Suprapubic skin (tissue), 4 donors: ENCODE measurements at regions not wholly inside any gene's neighbourhood (a gene's known extent, or its start where the extent isn't known, plus 50 kb on each side); places are given as distances from the start of the nearest gene placed in this dataset.

Source experiments
- CTCF ChIP-seq, 2 donors: fragments of 200-600 bp in 1 of 2; fragments of 450-650 bp in 1 of 2; sonication (generic) in 1 of 2; IDR thresholded peaks; one replicate each; pipeline ENCODE4 v1.5.1; 2016 to 2019; ENCODE audit warnings: antibody characterized with exemption in 2 of 2, mild to moderate bottlenecking in 1 of 2, moderate library complexity in 1 of 2
- EP300 ChIP-seq: sonication (generic); formaldehyde crosslinking; IDR thresholded peaks from one replicate; pipeline ENCODE4 v1.6.1; 2017; ENCODE audit warnings: antibody characterized with exemption
- POLR2A ChIP-seq, 2 donors: fragments of 450-650 bp; IDR thresholded peaks; one replicate each; pipeline ENCODE4 v1.6.1; 2017; ENCODE audit warnings: antibody characterized with exemption in 2 of 2, mild to moderate bottlenecking in 2 of 2, moderate library complexity in 2 of 2
- POLR2AphosphoS5 ChIP-seq, 3 donors: sonication (generic); formaldehyde crosslinking; IDR thresholded peaks; one replicate each; pipeline ENCODE4 v1.6.1; 2017; ENCODE audit warnings: antibody characterized with exemption in 3 of 3

- TF ChIP-seq CTCF (IDR thresholded peaks at IDR 0.05) (no peak), POLR2AphosphoS5 (IDR thresholded peaks at IDR 0.05) (no peak), POLR2A (IDR thresholded peaks at IDR 0.05) (no peak), EP300 (no peak)
These were observed 82.7 kb upstream of the CHD2 start for GRCh38 chr15:92817339-92817886.
